ENCODE measurements at regions not wholly inside any gene's neighbourhood (a gene's known extent, or its start where the extent isn't known, plus 50 kb on each side); places are given as distances from the start of the nearest gene placed in this dataset.

DNA sequence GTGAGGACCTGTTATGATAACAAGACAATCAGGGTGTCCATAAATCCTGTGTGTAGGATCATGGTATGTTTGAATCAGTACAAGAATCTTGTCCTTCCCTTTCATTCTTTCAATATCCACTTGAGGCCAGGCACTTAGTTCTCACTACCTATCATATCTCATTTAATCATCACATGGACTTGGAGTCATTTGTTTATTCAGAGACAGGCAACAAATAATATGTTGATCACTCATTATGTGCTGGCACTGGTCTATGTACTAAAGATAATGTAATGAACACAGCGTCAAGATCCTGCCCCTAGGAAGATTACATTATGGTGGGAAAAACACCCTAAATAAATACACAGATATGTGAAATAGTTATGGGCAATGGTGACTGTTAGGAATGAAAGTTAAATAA lies 342.6 kb downstream of the LPIN1 start:
- H3K4me3 ChIP-seq (ENCODE audit: low read depth, poor library complexity, severe bottlenecking): no peak overlapping the region
- no peak for TF ChIP-seq POLR2A (IDR thresholded peaks at IDR 0.05)
- TF ChIP-seq, protein P1, sequence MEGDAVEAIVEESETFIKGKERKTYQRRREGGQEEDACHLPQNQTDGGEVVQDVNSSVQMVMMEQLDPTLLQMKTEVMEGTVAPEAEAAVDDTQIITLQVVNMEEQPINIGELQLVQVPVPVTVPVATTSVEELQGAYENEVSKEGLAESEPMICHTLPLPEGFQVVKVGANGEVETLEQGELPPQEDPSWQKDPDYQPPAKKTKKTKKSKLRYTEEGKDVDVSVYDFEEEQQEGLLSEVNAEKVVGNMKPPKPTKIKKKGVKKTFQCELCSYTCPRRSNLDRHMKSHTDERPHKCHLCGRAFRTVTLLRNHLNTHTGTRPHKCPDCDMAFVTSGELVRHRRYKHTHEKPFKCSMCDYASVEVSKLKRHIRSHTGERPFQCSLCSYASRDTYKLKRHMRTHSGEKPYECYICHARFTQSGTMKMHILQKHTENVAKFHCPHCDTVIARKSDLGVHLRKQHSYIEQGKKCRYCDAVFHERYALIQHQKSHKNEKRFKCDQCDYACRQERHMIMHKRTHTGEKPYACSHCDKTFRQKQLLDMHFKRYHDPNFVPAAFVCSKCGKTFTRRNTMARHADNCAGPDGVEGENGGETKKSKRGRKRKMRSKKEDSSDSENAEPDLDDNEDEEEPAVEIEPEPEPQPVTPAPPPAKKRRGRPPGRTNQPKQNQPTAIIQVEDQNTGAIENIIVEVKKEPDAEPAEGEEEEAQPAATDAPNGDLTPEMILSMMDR (IDR thresholded peaks at IDR 0.05): no peak
- intact Hi-C loops (cut with DNase I; ENCODE audit: low total_unique reads): no loop called here
- no peak for DNase-seq (ENCODE audit: low spot score in 2 of 2)
- WGBS, 2 donors: 93 to 97% methylated on average over 1 of the region's 1 CpG

DNA sequence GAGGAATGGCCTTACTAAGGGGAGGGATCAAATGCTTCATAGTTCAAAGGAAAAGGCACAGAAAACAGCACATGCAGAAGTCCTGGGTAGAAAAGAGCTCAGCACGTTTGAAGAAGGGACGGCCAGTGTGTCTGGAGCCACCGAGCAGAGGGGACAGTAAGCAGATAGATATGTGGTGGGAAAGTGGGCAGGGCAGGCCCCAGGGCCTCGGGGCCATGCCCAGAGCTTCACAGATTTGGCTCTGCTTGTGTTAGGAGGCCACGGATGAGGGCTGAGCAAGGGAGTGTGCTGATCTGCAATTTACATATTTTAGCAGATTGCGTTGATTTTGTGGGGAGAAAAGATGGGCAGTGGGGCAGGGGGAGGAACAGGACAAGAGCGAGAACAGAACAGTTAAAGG lies 343.1 kb downstream of the LPIN1 start:
- TF ChIP-seq, protein P1 (IDR thresholded peaks at IDR 0.05): no peak
- TF ChIP-seq POLR2A (IDR thresholded peaks at IDR 0.05): no peak
- H3K4me3 ChIP-seq (ENCODE audit: low read depth, poor library complexity, severe bottlenecking): no peak overlapping the region
- no peak for DNase-seq (ENCODE audit: low spot score in 2 of 2)
- intact Hi-C loops (cut with DNase I; ENCODE audit: low total_unique reads): no loop called here
- 80 to 81% methylated on average over 7 of the region's 7 CpGs for WGBS, 2 donors

DNA sequence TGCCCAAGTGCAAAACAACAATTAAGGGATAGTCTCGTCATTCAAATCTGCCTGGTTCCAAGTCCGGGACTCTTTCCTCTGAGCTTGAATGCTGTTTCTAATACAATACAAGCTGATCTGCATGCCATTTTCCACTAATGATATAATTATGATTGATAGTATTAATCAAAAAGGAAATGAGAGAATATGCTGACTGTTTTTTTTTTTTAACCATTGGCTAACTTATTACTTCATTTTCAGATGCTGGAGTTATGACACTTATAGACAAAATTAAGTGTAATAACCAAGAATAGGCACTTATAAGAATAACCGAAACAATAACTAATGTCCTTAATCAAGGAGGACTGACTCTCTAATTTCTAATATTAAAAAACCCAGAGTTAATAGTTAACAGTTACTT lies 343.6 kb downstream of the LPIN1 start:
- DNase-seq (ENCODE audit: low spot score in 2 of 2): no peak
- 92 to 95% methylated on average over 3 of the region's 3 CpGs for WGBS, 2 donors
- intact Hi-C loops (cut with DNase I; ENCODE audit: low total_unique reads): no loop called here
- no peak overlapping the region for H3K4me3 ChIP-seq (ENCODE audit: low read depth, poor library complexity, severe bottlenecking)
- no peak for TF ChIP-seq POLR2A (IDR thresholded peaks at IDR 0.05)
- TF ChIP-seq, protein P1 (IDR thresholded peaks at IDR 0.05): no peak

DNA sequence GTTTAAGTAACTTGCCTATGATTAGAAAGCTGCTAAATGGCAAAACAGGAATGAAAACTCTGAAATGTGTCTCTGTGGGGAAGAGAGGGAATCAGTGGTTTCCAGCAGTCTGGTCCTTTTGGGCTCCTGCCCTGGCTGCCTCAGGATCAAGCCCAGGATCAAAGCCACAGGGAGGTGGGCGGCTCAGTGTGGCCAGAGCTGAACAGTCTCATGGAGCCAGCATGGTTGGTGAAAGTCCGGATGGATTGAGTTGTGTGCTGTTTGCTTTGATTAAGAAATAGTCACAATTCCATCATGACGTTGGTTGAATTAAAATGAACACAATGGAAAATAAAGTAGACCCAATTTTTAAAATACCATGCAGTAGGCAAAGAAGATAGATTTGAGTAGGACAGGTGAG lies 344.2 kb downstream of the LPIN1 start:
- intact Hi-C loops (cut with DNase I; ENCODE audit: low total_unique reads): no loop called here
- H3K4me3 ChIP-seq (ENCODE audit: low read depth, poor library complexity, severe bottlenecking): no peak overlapping the region
- TF ChIP-seq, protein P1 (IDR thresholded peaks at IDR 0.05): no peak
- TF ChIP-seq POLR2A (IDR thresholded peaks at IDR 0.05): no peak
- no peak for DNase-seq (ENCODE audit: low spot score in 2 of 2)
- 73 to 74% methylated on average over 3 of the region's 3 CpGs for WGBS, 2 donors

DNA sequence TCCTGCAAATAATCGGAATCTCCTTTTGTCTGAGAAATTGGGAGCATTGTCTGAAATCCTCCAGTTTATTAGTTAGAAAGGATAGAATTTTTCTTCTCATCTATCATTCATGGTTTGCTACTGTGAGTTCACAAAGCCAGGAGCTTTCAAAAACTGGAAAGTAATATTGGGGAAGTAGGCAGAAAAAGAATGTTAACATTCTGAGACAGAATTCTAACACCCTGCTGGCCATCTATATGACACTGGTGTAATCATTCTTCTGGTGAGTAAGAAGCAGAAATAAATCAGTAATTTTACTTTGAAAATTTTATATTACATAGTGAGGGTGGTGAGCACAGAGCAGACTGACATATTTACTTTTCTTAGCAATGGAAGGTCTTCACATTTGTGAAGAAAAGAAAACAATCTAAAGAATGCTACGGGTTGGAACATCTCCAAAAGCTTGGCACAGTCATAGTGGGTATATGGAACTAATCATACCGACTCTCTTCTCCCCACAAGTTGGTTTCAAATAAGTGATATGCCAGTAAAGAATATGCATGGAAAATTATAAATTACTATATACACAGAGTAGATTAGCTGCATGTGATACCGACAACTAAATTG lies 344.9 kb downstream of the LPIN1 start:
- intact Hi-C loops (cut with DNase I; ENCODE audit: low total_unique reads): no loop called here
- H3K4me3 ChIP-seq (ENCODE audit: low read depth, poor library complexity, severe bottlenecking): no peak overlapping the region
- DNase-seq (ENCODE audit: low spot score in 2 of 2): no peak
- TF ChIP-seq, protein P1 (IDR thresholded peaks at IDR 0.05): no peak
- TF ChIP-seq POLR2A (IDR thresholded peaks at IDR 0.05): no peak
- 73 to 74% methylated on average over 4 of the region's 4 CpGs for WGBS, 2 donors

DNA sequence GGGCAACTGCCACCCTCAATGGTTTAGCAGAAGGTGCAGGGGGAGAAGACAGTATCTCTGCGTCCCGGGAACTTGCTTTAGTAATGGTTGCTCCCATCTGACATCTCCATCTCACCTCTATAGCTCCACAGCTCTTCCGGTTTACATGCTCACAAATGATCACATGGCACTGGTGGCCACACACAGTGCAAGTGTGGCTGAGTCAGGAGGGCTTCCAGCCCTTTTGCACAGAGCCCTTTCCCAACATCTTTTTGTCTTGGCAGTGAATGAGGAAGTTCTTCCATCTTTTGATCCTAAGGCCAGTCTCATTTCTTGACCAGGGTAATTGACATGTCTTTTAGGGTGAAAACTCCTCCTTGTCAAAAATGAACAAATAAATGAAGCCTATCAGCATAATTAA lies 347.7 kb downstream of the LPIN1 start:
- intact Hi-C loops (cut with DNase I; ENCODE audit: low total_unique reads): no loop called here

More for the DNA sequence above, 347.7 kb downstream of the LPIN1 start:
- WGBS, 2 donors: 95 to 97% methylated on average over 3 of the region's 3 CpGs
- DNase-seq (ENCODE audit: low spot score in 2 of 2): no peak
- no peak overlapping the region for H3K4me3 ChIP-seq (ENCODE audit: low read depth, poor library complexity, severe bottlenecking)
- TF ChIP-seq POLR2A (IDR thresholded peaks at IDR 0.05): no peak
- TF ChIP-seq, protein P1 (IDR thresholded peaks at IDR 0.05): no peak
